ENCODE measurements at regions not wholly inside any gene's neighbourhood (a gene's known extent, or its start where the extent isn't known, plus 50 kb on each side); places are given as distances from the start of the nearest gene placed in this dataset.
A peak's percentile ranks its signal among the peaks of the same experiment; 100 is the strongest.

GRCh38 chr3:180185650-180186049, 148.9 kb upstream of the PEX5L start:
- no peak for DNase-seq (ENCODE audit: low spot score)

- no peak for DNase-seq (ENCODE audit: low spot score)
Observed at GRCh38 chr3:180188512-180189309, 152.0 kb upstream of the PEX5L start.

GRCh38 chr3:180189310-180189648, 152.5 kb upstream of the PEX5L start:
- no peak for DNase-seq (ENCODE audit: low spot score)

GRCh38 chr3:180196658-180197057, 159.9 kb upstream of the PEX5L start:
- DNase-seq (ENCODE audit: low spot score), result no peak

GRCh38 chr3:180199417-180199995, 162.8 kb upstream of the PEX5L start:
- no peak for DNase-seq (ENCODE audit: low spot score)

GRCh38 chr3:180215866-180216265, 179.1 kb upstream of the PEX5L start:
- no peak for DNase-seq (ENCODE audit: low spot score)

GRCh38 chr3:180223268-180223667, 186.5 kb upstream of the PEX5L start:
- no peak for DNase-seq (ENCODE audit: low spot score)

- DNase-seq (ENCODE audit: low spot score), result no peak
Observed at GRCh38 chr3:180229113-180229512, 192.4 kb upstream of the PEX5L start.

- no peak for DNase-seq (ENCODE audit: low spot score)
Observed at GRCh38 chr3:180239939-180240338, 203.2 kb upstream of the PEX5L start.

- no peak for DNase-seq (ENCODE audit: low spot score)
Observed at GRCh38 chr3:180246688-180247195, 210.0 kb upstream of the PEX5L start.

- DNase-seq (ENCODE audit: low spot score), result no peak
Observed at GRCh38 chr3:180250172-180250571, 213.4 kb upstream of the PEX5L start.

- no peak for DNase-seq (ENCODE audit: low spot score)
Observed at GRCh38 chr3:180252683-180253082, 215.9 kb upstream of the PEX5L start.

- DNase-seq (ENCODE audit: low spot score), result no peak
Observed at GRCh38 chr3:180253283-180253682, 216.5 kb upstream of the PEX5L start.

- no peak for DNase-seq (ENCODE audit: low spot score)
Observed at GRCh38 chr3:180264479-180264878, 227.7 kb upstream of the PEX5L start.

- DNase-seq (ENCODE audit: low spot score), result no peak
Observed at GRCh38 chr3:180265551-180265950, 228.8 kb upstream of the PEX5L start.

GRCh38 chr3:180267202-180267843, 230.6 kb upstream of the PEX5L start:
- DNase-seq (ENCODE audit: low spot score), result no peak

GRCh38 chr3:180274536-180274935, 237.8 kb upstream of the PEX5L start:
- DNase-seq (ENCODE audit: low spot score), result no peak

GRCh38 chr3:180275176-180275575, 238.4 kb upstream of the PEX5L start:
- DNase-seq (ENCODE audit: low spot score), result no peak

GRCh38 chr3:180277041-180277440, 240.3 kb upstream of the PEX5L start:
- peak; percentile 4 for DNase-seq (ENCODE audit: low spot score)

GRCh38 chr3:180278583-180279188, 241.9 kb upstream of the PEX5L start:
- DNase-seq (ENCODE audit: low spot score), result peak; percentile 5

GRCh38 chr3:180280555-180280954, 243.8 kb upstream of the PEX5L start:
- no peak for DNase-seq (ENCODE audit: low spot score)

GRCh38 chr3:180282386-180282785, 245.6 kb upstream of the PEX5L start:
- no peak for DNase-seq (ENCODE audit: low spot score)

GRCh38 chr3:180283251-180283650, 246.5 kb upstream of the PEX5L start:
- DNase-seq (ENCODE audit: low spot score), result no peak

Data from globus pallidus (tissue), 1 donor.